Esophagus muscularis mucosa (tissue), 4 donors: ENCODE measurements at regions not wholly inside any gene's neighbourhood (a gene's known extent, or its start where the extent isn't known, plus 50 kb on each side); places are given as distances from the start of the nearest gene placed in this dataset.

ENCODE experiments used
- DNase-seq: peaks from one replicate; pipeline ENCODE4 v3.0.0-alpha.2; 2017; ENCODE audit errors: extremely low spot score
- H3K27ac ChIP-seq, 4 donors: fragments of 200-600 bp; sonication (generic); replicated peaks in 1 of 4; 1 replicate in 3 of 4; 2 replicates in 1 of 4; pipeline ENCODE4 v1.5.1; 2016 to 2019; ENCODE audit warnings: mild to moderate bottlenecking in 1 of 4
- H3K27me3 ChIP-seq, 4 donors: fragments of 200-600 bp; sonication (generic); one replicate each; pipeline versions ENCODE4 v1.5.1 to v1.6.0; 2016 to 2019
- H3K36me3 ChIP-seq, 4 donors: fragments of 200-600 bp; sonication (generic); one replicate each; pipeline ENCODE4 v1.5.1; 2016 to 2019
- H3K4me1 ChIP-seq, 4 donors: fragments of 200-600 bp; sonication (generic); one replicate each; pipeline ENCODE4 v1.5.1; 2016 to 2019
- H3K4me3 ChIP-seq, 4 donors: fragments of 200-600 bp; sonication (generic); 1 replicate in 2 of 4; 2 replicates in 2 of 4; pipeline ENCODE4 v1.5.1; 2016 to 2019; ENCODE audit warnings: mild to moderate bottlenecking in 4 of 4, moderate library complexity in 1 of 4
- H3K9me3 ChIP-seq, 4 donors: fragments of 200-600 bp; sonication (generic); 1 replicate in 3 of 4; 2 replicates in 1 of 4; pipeline ENCODE4 v1.5.1; 2016 to 2019
- EP300 ChIP-seq: sonication (generic); formaldehyde crosslinking; IDR thresholded peaks from one replicate; pipeline ENCODE4 v1.6.1; 2017; ENCODE audit warnings: antibody characterized with exemption
- POLR2A ChIP-seq: fragments of 450-650 bp; IDR thresholded peaks from one replicate; pipeline ENCODE4 v1.6.1; 2017; ENCODE audit warnings: antibody characterized with exemption, moderate library complexity, mild to moderate bottlenecking, low read depth
- POLR2AphosphoS5 ChIP-seq, 2 donors: sonication (generic); formaldehyde crosslinking; IDR thresholded peaks; one replicate each; pipeline ENCODE4 v1.6.1; 2017; ENCODE audit warnings: antibody characterized with exemption in 2 of 2
- WGBS: methylation state at CpG from one replicate; pipeline ENCODE4 v1.1.5; 2018; 5-methylcytosine and 5-hydroxymethylcytosine counted together
- intact Hi-C: fragments of 100-400 bp; cut with DNase I; formaldehyde crosslinking; loops from one replicate; pipeline ENCODE4 v1.15.1; 2023
- TF ChIP-seq, protein P1 (sequence below), 3 experiments: fragments of 200-600 bp in 2 of 3; fragments of 450-650 bp in 1 of 3; sonication (generic) in 2 of 3; IDR thresholded peaks; one replicate each; pipeline ENCODE4 v1.5.1; 2017 to 2019; ENCODE audit warnings: antibody characterized with exemption in 3 of 3, mild to moderate bottlenecking in 2 of 3, moderate library complexity in 1 of 3

GRCh38 chr6:74170118-74170517, 474.1 kb downstream of the CD109 start:
- WGBS = 71% methylated on average over 2 of the region's 2 CpGs
- Histone ChIP-seq H3K27me3 (no peaks in the 10 kb centered on the region), H3K4me3 (no peak overlapping the region), H3K27ac (no peak overlapping the region), H3K36me3 (no peaks in the 10 kb centered on the region), H3K4me1 (peaks cover 0 to 18% (median 15%) of the 10 kb centered on the region in 4 donors), H3K9me3 (no peaks in the 10 kb centered on the region)
- no peak for TF ChIP-seq POLR2AphosphoS5 (IDR thresholded peaks at IDR 0.05)
- TF ChIP-seq EP300 = no peak
- TF ChIP-seq, protein P1, sequence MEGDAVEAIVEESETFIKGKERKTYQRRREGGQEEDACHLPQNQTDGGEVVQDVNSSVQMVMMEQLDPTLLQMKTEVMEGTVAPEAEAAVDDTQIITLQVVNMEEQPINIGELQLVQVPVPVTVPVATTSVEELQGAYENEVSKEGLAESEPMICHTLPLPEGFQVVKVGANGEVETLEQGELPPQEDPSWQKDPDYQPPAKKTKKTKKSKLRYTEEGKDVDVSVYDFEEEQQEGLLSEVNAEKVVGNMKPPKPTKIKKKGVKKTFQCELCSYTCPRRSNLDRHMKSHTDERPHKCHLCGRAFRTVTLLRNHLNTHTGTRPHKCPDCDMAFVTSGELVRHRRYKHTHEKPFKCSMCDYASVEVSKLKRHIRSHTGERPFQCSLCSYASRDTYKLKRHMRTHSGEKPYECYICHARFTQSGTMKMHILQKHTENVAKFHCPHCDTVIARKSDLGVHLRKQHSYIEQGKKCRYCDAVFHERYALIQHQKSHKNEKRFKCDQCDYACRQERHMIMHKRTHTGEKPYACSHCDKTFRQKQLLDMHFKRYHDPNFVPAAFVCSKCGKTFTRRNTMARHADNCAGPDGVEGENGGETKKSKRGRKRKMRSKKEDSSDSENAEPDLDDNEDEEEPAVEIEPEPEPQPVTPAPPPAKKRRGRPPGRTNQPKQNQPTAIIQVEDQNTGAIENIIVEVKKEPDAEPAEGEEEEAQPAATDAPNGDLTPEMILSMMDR (IDR thresholded peaks at IDR 0.05) = no peak
- no peak for TF ChIP-seq POLR2A
- intact Hi-C loops = no loop called here
- DNase-seq = no peak

DNA sequence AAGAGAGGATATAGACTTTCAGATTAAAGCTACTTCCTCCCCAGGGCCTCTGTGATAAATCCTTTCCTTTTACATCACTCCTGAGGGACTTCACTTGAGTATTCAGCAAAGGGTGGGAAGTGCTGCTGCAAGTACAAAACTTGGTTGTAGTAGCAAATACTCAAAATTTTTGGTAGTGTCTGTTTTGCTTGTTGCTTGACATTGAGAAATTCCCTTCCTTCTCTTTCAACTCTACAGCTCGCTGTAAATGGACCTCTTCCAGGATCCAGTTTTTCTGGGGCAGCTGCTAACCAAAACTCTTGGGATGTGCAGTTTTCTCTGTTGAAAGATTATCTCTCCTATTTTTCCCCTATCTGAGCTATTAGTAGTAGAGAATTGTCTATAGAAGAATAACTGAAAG, 472.0 kb downstream of the CD109 start:
- intact Hi-C loops = no loop called here
- H3K27me3 ChIP-seq = no peaks in the 10 kb centered on the region
- WGBS = 22% methylated on average over 1 of the region's 1 CpG
- H3K27ac ChIP-seq = no peak overlapping the region
- H3K9me3 ChIP-seq = no peaks in the 10 kb centered on the region
- TF ChIP-seq, protein P1 (IDR thresholded peaks at IDR 0.05) = no peak
- no peak for TF ChIP-seq POLR2AphosphoS5 (IDR thresholded peaks at IDR 0.05)
- no peak for TF ChIP-seq EP300
- no peak for TF ChIP-seq POLR2A
- peaks cover 0 to 18% (median 15%) of the 10 kb centered on the region in 4 donors for H3K4me1 ChIP-seq
- no peak overlapping the region for H3K4me3 ChIP-seq
- no peaks in the 10 kb centered on the region for H3K36me3 ChIP-seq
- DNase-seq = no peak

GRCh38 chr6:74167511-74167910, 471.5 kb downstream of the CD109 start:
- Histone ChIP-seq H3K4me3 (no peak overlapping the region), H3K4me1 (peaks cover 0 to 18% (median 15%) of the 10 kb centered on the region in 4 donors), H3K27me3 (no peaks in the 10 kb centered on the region), H3K36me3 (no peaks in the 10 kb centered on the region), H3K9me3 (no peaks in the 10 kb centered on the region), H3K27ac (no peak overlapping the region)
- intact Hi-C loops = no loop called here
- DNase-seq = no peak
- WGBS = 13% methylated on average over 1 of the region's 1 CpG
- TF ChIP-seq, protein P1 (IDR thresholded peaks at IDR 0.05) = no peak
- TF ChIP-seq POLR2A (no peak), POLR2AphosphoS5 (IDR thresholded peaks at IDR 0.05) (no peak), EP300 (no peak)

GRCh38 chr6:74166849-74167248, 470.8 kb downstream of the CD109 start:
- TF ChIP-seq POLR2A = no peak
- TF ChIP-seq, protein P1 (IDR thresholded peaks at IDR 0.05) = no peak
- TF ChIP-seq POLR2AphosphoS5 (IDR thresholded peaks at IDR 0.05) = no peak
- no peak for TF ChIP-seq EP300
- intact Hi-C loops = no loop called here
- Histone ChIP-seq H3K4me1 (peaks cover 0 to 18% (median 15%) of the 10 kb centered on the region in 4 donors), H3K27ac (no peak overlapping the region), H3K36me3 (no peaks in the 10 kb centered on the region), H3K27me3 (no peaks in the 10 kb centered on the region), H3K9me3 (no peaks in the 10 kb centered on the region), H3K4me3 (no peak overlapping the region)
- 57% methylated on average over 2 of the region's 2 CpGs for WGBS
- no peak for DNase-seq

DNA sequence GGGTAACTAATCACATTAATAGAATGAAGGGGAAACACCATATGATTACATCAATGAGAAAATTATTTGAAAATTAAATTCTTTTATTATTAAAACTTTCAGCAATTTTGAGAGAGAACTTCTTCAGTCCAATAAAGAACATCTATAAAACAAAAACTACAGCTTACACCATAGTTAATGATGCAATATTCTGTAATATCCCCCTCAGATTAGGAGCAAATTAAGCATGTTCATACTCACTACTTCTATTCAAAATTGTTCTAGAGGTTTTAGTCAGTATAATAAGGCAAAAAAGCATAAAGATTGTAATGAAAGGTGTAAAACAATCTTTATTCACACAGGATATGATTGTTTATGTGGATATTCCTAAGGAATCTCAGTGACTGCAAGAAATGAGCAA, 465.4 kb downstream of the CD109 start:
- Histone ChIP-seq H3K4me1 (no peaks in the 10 kb centered on the region), H3K27me3 (no peaks in the 10 kb centered on the region), H3K9me3 (no peaks in the 10 kb centered on the region), H3K4me3 (no peak overlapping the region), H3K36me3 (no peaks in the 10 kb centered on the region), H3K27ac (no peak overlapping the region)
- no peak for DNase-seq
- TF ChIP-seq POLR2A (no peak), EP300 (no peak), POLR2AphosphoS5 (IDR thresholded peaks at IDR 0.05) (no peak)
- TF ChIP-seq, protein P1 (IDR thresholded peaks at IDR 0.05) = no peak
- intact Hi-C loops = no loop called here
